ENCODE measurements at regions not wholly inside any gene's neighbourhood (a gene's known extent, or its start where the extent isn't known, plus 50 kb on each side); places are given as distances from the start of the nearest gene placed in this dataset.

DNA sequence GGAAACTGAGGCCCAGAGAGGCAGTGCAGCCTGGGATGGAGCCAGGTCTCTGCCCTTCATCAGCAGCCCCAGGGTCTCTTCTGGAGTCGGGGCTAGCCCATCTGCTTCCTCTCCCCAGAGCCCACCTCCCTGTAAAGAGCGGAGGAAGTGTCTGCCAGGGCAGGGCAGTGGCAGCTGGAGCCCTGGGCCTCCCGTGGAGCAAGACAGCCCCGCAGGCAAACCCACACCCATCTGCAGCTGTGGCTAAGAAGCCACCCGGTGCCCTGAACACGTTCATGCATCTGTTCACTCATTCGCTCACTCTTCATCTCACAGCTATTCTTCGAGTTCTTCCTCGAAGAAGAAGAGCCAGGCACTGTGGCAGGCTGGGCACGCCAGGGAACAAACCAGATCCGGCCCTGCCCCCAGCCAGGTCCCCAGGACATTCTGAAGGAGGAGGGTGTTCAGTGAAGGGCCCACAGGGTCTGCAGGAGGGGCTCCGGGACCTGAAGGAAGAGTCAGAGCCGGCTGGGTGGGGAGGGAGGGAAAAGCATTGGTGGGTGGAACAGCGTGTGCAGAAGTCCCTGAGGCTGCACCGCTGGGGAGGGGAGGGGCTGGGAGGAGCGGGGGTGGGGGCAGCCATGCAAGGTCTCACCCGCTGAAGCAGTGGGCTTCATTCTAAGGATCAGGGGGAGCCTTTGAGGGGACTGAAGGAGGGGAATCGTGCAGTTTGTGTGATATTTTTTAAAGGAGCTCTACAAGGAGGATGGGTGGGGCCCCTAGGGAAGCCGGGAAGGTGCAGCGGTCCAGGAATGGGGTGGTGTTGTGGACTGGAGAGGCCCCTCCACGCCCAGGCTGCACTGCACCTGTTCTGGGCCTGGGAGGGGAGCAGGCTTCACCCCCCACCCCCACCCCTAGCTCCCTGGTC is 99.1 kb downstream of the UNCX start:
- TF ChIP-seq, protein P1, sequence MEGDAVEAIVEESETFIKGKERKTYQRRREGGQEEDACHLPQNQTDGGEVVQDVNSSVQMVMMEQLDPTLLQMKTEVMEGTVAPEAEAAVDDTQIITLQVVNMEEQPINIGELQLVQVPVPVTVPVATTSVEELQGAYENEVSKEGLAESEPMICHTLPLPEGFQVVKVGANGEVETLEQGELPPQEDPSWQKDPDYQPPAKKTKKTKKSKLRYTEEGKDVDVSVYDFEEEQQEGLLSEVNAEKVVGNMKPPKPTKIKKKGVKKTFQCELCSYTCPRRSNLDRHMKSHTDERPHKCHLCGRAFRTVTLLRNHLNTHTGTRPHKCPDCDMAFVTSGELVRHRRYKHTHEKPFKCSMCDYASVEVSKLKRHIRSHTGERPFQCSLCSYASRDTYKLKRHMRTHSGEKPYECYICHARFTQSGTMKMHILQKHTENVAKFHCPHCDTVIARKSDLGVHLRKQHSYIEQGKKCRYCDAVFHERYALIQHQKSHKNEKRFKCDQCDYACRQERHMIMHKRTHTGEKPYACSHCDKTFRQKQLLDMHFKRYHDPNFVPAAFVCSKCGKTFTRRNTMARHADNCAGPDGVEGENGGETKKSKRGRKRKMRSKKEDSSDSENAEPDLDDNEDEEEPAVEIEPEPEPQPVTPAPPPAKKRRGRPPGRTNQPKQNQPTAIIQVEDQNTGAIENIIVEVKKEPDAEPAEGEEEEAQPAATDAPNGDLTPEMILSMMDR (conservative IDR thresholded peaks at IDR 0.05; ENCODE audit: control insufficient read depth, insufficient read depth, low read depth, low read length), result no peak
- no peak overlapping the region for H3K4me3 ChIP-seq (ENCODE audit: control insufficient read depth, low read depth, low read length)
- no peak for DNase-seq (ENCODE audit: low read depth)

DNA sequence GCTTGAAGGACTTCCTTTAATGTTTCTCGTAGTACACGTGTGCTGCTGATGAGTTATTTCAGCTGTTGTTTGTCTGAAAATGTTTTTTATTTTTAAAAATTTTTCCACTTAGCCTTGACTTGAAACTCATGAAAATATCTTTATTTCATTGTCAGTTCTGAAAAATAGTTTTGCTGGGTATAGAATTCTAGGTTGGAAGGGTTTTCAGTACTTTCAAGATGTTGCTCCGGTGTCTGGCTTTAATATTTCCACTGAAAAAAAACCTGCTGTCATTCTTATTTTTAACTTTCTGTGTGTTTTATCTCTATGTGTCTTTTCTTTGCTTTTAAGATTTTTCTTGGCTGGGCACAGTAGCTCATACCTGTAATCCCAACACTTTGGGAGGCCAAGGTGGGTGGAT is 103.8 kb downstream of the UNCX start:
- H3K4me3 ChIP-seq (ENCODE audit: control insufficient read depth, low read depth, low read length), result no peak overlapping the region
- no peak for DNase-seq (ENCODE audit: low read depth)
- TF ChIP-seq, protein P1 (conservative IDR thresholded peaks at IDR 0.05; ENCODE audit: control insufficient read depth, insufficient read depth, low read depth, low read length), result no peak

DNA sequence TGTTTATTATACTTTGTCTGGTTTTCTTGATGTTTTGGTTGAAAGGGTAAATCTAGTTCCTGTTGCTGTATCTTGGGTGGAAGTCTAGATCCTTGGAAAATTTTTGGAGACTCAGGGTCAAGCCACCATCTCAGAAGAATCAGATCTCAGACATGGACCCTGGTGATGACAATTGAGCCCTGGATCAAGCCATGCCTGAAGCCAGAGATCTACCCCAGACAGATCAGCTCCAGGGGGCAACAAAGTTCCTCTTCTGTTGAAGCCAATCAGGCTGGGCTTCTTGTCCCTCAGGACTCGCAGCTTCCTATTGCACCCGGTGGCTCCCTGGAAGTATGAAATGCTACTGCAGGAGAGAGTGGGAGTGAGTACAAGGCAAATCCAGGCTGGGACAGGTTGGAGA is 106.9 kb downstream of the UNCX start:
- TF ChIP-seq, protein P1 (conservative IDR thresholded peaks at IDR 0.05; ENCODE audit: control insufficient read depth, insufficient read depth, low read depth, low read length), result no peak
- DNase-seq (ENCODE audit: low read depth), result no peak
- H3K4me3 ChIP-seq (ENCODE audit: control insufficient read depth, low read depth, low read length), result no peak overlapping the region

DNA sequence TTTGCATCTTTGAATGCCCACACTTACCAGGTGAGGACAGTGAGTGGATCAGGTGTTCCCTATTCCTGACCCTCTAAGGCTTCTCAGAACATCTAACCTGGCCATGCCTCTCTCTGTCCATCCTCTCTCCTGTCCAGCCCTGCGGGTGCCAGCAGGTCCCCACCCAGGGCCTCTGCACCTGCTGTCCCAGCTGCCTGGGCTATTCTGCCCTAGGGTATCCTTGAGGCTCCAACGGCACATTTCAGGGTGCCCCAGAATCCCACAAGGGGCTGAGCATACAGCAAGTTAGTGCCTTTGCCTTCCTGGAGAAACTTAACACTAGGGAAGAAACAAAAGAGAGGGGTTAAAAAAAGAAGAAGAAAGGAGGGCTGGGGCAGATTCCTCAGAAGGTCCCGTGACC is 107.4 kb downstream of the UNCX start:
- H3K4me3 ChIP-seq (ENCODE audit: control insufficient read depth, low read depth, low read length), result no peak overlapping the region
- no peak for DNase-seq (ENCODE audit: low read depth)
- TF ChIP-seq, protein P1 (conservative IDR thresholded peaks at IDR 0.05; ENCODE audit: control insufficient read depth, insufficient read depth, low read depth, low read length), result no peak

DNA sequence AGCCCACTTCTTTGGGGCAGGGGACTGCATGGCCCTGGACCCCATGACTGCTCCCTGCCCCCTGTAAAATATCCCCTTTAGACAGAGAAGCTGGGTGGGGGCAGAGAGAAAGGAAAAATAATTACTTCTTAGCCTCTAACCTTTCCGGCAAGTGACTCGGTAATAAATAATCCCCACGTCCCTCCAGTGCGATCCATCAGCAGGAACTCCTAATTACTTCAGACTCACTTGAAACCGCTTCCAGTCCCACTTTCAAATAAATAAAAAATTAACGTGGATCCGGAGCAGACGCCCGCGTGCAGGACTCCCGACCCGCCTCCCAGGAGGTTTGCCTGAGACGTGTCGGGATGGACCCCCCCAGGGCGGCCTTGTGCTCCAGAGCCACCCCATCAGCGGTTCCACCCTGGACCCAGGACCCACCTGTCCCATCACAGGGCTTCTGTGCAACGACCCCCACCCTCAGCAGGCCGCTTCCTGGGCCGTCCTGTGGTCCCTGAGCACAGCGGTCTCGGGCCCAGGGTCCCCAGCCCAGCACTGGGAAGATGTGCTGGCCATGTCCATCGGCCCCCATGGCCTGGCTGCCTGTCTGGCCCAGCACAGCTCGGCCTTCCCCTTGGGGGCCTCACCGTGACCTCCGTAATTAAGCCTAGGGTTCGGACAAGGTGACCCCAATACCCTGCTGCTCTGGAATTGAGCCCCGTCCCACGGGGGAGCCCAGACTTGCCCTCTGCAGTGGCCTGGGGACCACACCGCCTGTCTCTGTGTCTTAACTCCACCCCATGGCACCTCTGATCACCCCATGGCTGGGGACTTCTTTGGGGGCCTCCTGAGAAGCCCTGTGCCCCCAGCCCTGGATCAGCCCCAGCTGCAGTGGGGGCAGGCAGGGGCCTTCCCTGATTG is 108.0 kb downstream of the UNCX start:
- H3K4me3 ChIP-seq (ENCODE audit: control insufficient read depth, low read depth, low read length), result no peak overlapping the region
- TF ChIP-seq, protein P1 (conservative IDR thresholded peaks at IDR 0.05; ENCODE audit: control insufficient read depth, insufficient read depth, low read depth, low read length), result no peak
- DNase-seq (ENCODE audit: low read depth), result no peak

DNA sequence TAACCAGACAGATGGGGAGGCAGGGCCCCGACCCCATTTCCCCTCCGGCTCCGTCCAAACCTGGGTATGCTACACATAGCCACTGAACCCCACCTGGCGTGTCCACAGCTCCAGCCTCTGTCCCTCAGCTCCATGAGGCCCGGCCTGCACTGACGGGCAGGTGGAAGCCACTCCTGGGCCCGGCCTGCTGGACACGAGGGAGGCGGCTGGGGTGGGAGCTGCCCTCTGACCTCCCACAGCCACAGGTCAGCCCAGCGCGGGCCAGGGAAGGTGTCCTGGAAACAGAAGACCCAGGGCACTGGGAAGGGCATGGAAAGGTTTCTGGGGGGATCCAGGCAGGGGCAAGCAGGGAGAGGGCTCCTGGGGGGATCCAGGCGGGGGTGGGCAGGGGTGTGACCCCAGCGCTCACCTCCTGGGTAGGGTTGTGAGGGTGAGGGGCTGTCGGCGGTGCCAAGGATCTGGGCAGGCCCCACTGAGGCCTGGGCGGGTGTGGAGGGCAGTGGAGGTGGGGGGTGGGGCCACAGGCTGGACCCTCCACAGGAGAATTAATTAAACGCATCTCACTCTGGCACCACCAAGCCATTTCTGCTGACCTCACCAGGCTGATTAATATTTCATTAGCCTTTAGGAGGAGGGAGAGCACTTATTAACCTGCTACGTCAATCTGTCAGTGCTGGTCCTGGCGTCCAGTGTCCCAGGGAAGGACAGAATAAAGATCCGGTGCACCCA is 108.9 kb downstream of the UNCX start:
- TF ChIP-seq, protein P1 (conservative IDR thresholded peaks at IDR 0.05; ENCODE audit: control insufficient read depth, insufficient read depth, low read depth, low read length), result no peak
- no peak for DNase-seq (ENCODE audit: low read depth)
- no peak overlapping the region for H3K4me3 ChIP-seq (ENCODE audit: control insufficient read depth, low read depth, low read length)

All from fibroblast of mammary gland (primary cell).